ENCODE measurements at regions not wholly inside any gene's neighbourhood (a gene's known extent, or its start where the extent isn't known, plus 50 kb on each side); places are given as distances from the start of the nearest gene placed in this dataset.

GRCh38 chrX:107508925-107509324, 59.5 kb downstream of the FRMPD3 start:
- no peak for DNase-seq (ENCODE audit: low read depth in 1 of 2, low spot score in 2 of 2)
- Histone ChIP-seq H3K9me3 (ENCODE audit: insufficient read depth in 2 of 2, low read depth in 1 of 2, low read length in 1 of 2) (no peaks in the 10 kb centered on the region), H4K8ac (ENCODE audit: extremely low read depth, insufficient read depth, low read length) (no peak overlapping the region), H3K23ac (ENCODE audit: insufficient read length) (no peak overlapping the region), H4K20me1 (replicated peaks in 1 of 2; ENCODE audit: control insufficient read depth in 1 of 2, insufficient read depth in 2 of 2, low read length in 2 of 2) (no peaks in the 10 kb centered on the region), H2BK120ac (replicated peaks; ENCODE audit: low read depth, low read length) (no peak overlapping the region), H3K4me3 (ENCODE audit: extremely low read depth in 1 of 4, insufficient read depth in 2 of 4, low read depth in 3 of 4, low read length in 4 of 4) (no peak overlapping the region), H2BK20ac (ENCODE audit: low read length) (no peak overlapping the region), H3K36me3 (ENCODE audit: control insufficient read depth in 2 of 4, insufficient read depth in 4 of 4, low read length in 3 of 4) (no peaks in the 10 kb centered on the region), H3K4me2 (ENCODE audit: insufficient read depth in 1 of 2, low read depth in 2 of 2, low read length in 2 of 2) (no peak overlapping the region), H2BK5ac (ENCODE audit: low read depth, low read length) (no peak overlapping the region), H2AK5ac (ENCODE audit: low read depth, low read length) (no peak overlapping the region), H3K9ac (replicated peaks in 1 of 4; ENCODE audit: extremely low read depth in 1 of 4, low read depth in 3 of 4, low read length in 3 of 4) (no peak overlapping the region), H3K4ac (replicated peaks; ENCODE audit: insufficient read length, low read depth, low read length) (no peak overlapping the region), H2AFZ (ENCODE audit: low read length) (no peak overlapping the region), H4K91ac (replicated peaks; ENCODE audit: insufficient read length, low read length) (no peak overlapping the region), H3K56ac (replicated peaks; ENCODE audit: insufficient read length, low read depth, low read length) (no peak overlapping the region), H3K18ac (ENCODE audit: extremely low read depth, low read length) (no peak overlapping the region), H3K27ac (ENCODE audit: low read depth, low read length) (no peak overlapping the region), H2BK12ac (ENCODE audit: low read depth, low read length) (no peak overlapping the region), H3K27me3 (replicated peaks in 1 of 4; ENCODE audit: control insufficient read depth in 3 of 4, extremely low read depth in 1 of 4, insufficient read depth in 3 of 4, low read length in 3 of 4) (peaks cover 12 to 51% (median 37%) of the 10 kb centered on the region in 4 experiments), H2BK15ac (ENCODE audit: low read length) (no peak overlapping the region), H3K79me2 (ENCODE audit: control insufficient read depth in 1 of 2, insufficient read depth in 2 of 2, low read length in 2 of 2) (no peaks in the 10 kb centered on the region), H4K5ac (ENCODE audit: insufficient read length, low read depth, low read length) (no peak overlapping the region), H3K14ac (ENCODE audit: insufficient read length) (no peak overlapping the region), H3K4me1 (replicated peaks in 1 of 4; ENCODE audit: control insufficient read depth in 3 of 4, insufficient read depth in 4 of 4, low read length in 3 of 4) (no peaks in the 10 kb centered on the region; a peak in 2 of 7 replicates), H3K23me2 (ENCODE audit: low read depth, low read length) (peaks cover 4% of the 10 kb centered on the region; the same call in 1 of the 2 replicates), H3K79me1 (ENCODE audit: low read depth, low read length) (no peaks in the 10 kb centered on the region)
- WGBS, 2 experiments (ENCODE audit: extremely low coverage in 1 of 2, insufficient coverage in 1 of 2, insufficient read length in 1 of 2, insufficient replicate concordance in 2 of 2, low coverage in 1 of 2, low lambda C conversion rate in 2 of 2, missing lambda C conversion rate in 1 of 2), result 78% methylated on average over 3 of the region's 3 CpGs; no CpG with 5 or more reads in 1 of the 2 experiments
- ChIA-PET CTCF (ENCODE audit: partially characterized antibody) (interaction anchor here (0.9 kb wide), 1 partner anchor 58 kb away, joined by 3 read pairs; no protein-coding TSS in a partner anchor), POLR2A (ENCODE audit: partially characterized antibody) (no interaction called here)
- no peak for FAIRE-seq
- TF ChIP-seq E2F6 (IDR thresholded peaks at IDR 0.05), result no peak
- TF ChIP-seq KDM1A (IDR thresholded peaks at IDR 0.05; ENCODE audit: borderline replicate concordance, low read length), result no peak
- no peak for TF ChIP-seq EZH2 (IDR thresholded peaks at IDR 0.05; ENCODE audit: low read depth, low read length, severe bottlenecking)
- no peak for TF ChIP-seq EGR1 (IDR thresholded peaks at IDR 0.05; ENCODE audit: borderline replicate concordance, low read depth, low read length)

Data from H1 (cell line).